ENCODE measurements at regions not wholly inside any gene's neighbourhood (a gene's known extent, or its start where the extent isn't known, plus 50 kb on each side); places are given as distances from the start of the nearest gene placed in this dataset.

GRCh38 chr6:25179051-25179778 lies 100.0 kb upstream of the CARMIL1 start:
- no peak overlapping the region for H3K4me3 ChIP-seq (replicated peaks; ENCODE audit: low read depth, low read length)
- peak; percentile 90 for DNase-seq (ENCODE audit: low read depth)
- no peak for TF ChIP-seq CTCF (IDR thresholded peaks at IDR 0.05; ENCODE audit: low read length, missing control alignments)

- DNase-seq (ENCODE audit: low read depth), result no peak
- no peak overlapping the region for H3K4me3 ChIP-seq (replicated peaks; ENCODE audit: low read depth, low read length)
- TF ChIP-seq CTCF (IDR thresholded peaks at IDR 0.05; ENCODE audit: low read length, missing control alignments), result no peak
Measured at GRCh38 chr6:25180630-25181349, 98.4 kb upstream of the CARMIL1 start.

- no peak for TF ChIP-seq CTCF (IDR thresholded peaks at IDR 0.05; ENCODE audit: low read length, missing control alignments)
- DNase-seq (ENCODE audit: low read depth), result no peak
- no peak overlapping the region for H3K4me3 ChIP-seq (replicated peaks; ENCODE audit: low read depth, low read length)
Measured at GRCh38 chr6:25181350-25181724, 97.8 kb upstream of the CARMIL1 start.

GRCh38 chr6:25181923-25182322 lies 97.3 kb upstream of the CARMIL1 start:
- no peak for TF ChIP-seq CTCF (IDR thresholded peaks at IDR 0.05; ENCODE audit: low read length, missing control alignments)
- DNase-seq (ENCODE audit: low read depth), result peak; percentile 26
- no peak overlapping the region for H3K4me3 ChIP-seq (replicated peaks; ENCODE audit: low read depth, low read length)

GRCh38 chr6:25186919-25187318 lies 92.3 kb upstream of the CARMIL1 start:
- no peak for DNase-seq (ENCODE audit: low read depth)
- no peak for TF ChIP-seq CTCF (IDR thresholded peaks at IDR 0.05; ENCODE audit: low read length, missing control alignments)
- H3K4me3 ChIP-seq (replicated peaks; ENCODE audit: low read depth, low read length), result no peak overlapping the region

- H3K4me3 ChIP-seq (replicated peaks; ENCODE audit: low read depth, low read length), result no peak overlapping the region
- TF ChIP-seq CTCF (IDR thresholded peaks at IDR 0.05; ENCODE audit: low read length, missing control alignments), result no peak
- DNase-seq (ENCODE audit: low read depth), result no peak
Measured at GRCh38 chr6:25188232-25188631, 90.9 kb upstream of the CARMIL1 start.
